ENCODE measurements at regions not wholly inside any gene's neighbourhood (a gene's known extent, or its start where the extent isn't known, plus 50 kb on each side); places are given as distances from the start of the nearest gene placed in this dataset.

DNA sequence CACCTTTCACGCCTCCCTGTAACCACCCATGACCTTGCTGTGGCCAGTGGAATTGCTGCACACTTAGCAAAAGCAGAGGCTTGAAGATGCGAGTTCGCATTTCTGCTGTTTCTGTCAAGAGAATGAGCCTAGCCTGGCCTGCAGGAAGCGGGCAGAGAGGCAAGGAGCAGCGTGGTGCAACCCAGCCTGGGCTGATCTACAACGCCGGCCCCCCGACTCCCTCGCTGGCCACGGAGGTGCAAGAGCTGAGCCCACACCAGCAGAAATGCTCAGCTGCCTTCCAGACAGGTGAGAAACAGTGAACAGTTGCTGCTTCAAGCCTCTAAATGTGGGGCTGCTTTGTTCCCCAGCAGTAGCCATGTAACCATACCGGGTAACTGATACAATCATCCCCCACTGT is 116.4 kb downstream of the NCOR2 start:
- H3K4me3 ChIP-seq (ENCODE audit: low read depth, low read length): no peak overlapping the region
- TF ChIP-seq, protein P1, sequence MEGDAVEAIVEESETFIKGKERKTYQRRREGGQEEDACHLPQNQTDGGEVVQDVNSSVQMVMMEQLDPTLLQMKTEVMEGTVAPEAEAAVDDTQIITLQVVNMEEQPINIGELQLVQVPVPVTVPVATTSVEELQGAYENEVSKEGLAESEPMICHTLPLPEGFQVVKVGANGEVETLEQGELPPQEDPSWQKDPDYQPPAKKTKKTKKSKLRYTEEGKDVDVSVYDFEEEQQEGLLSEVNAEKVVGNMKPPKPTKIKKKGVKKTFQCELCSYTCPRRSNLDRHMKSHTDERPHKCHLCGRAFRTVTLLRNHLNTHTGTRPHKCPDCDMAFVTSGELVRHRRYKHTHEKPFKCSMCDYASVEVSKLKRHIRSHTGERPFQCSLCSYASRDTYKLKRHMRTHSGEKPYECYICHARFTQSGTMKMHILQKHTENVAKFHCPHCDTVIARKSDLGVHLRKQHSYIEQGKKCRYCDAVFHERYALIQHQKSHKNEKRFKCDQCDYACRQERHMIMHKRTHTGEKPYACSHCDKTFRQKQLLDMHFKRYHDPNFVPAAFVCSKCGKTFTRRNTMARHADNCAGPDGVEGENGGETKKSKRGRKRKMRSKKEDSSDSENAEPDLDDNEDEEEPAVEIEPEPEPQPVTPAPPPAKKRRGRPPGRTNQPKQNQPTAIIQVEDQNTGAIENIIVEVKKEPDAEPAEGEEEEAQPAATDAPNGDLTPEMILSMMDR (IDR thresholded peaks at IDR 0.05; ENCODE audit: borderline replicate concordance, insufficient read depth, low read depth, low read length): no peak

GRCh38 chr12:124450376-124450750 is 117.0 kb downstream of the NCOR2 start:
- TF ChIP-seq, protein P1 (IDR thresholded peaks at IDR 0.05; ENCODE audit: borderline replicate concordance, insufficient read depth, low read depth, low read length): no peak
- H3K4me3 ChIP-seq (ENCODE audit: low read depth, low read length): no peak overlapping the region

GRCh38 chr12:124449623-124450375 is 117.6 kb downstream of the NCOR2 start:
- TF ChIP-seq, protein P1 (IDR thresholded peaks at IDR 0.05; ENCODE audit: borderline replicate concordance, insufficient read depth, low read depth, low read length): no peak
- no peak overlapping the region for H3K4me3 ChIP-seq (ENCODE audit: low read depth, low read length)

- H3K4me3 ChIP-seq (ENCODE audit: low read depth, low read length): no peak overlapping the region
- TF ChIP-seq, protein P1 (IDR thresholded peaks at IDR 0.05; ENCODE audit: borderline replicate concordance, insufficient read depth, low read depth, low read length): no peak
These were observed 118.3 kb downstream of the NCOR2 start for GRCh38 chr12:124448955-124449622.

DNA sequence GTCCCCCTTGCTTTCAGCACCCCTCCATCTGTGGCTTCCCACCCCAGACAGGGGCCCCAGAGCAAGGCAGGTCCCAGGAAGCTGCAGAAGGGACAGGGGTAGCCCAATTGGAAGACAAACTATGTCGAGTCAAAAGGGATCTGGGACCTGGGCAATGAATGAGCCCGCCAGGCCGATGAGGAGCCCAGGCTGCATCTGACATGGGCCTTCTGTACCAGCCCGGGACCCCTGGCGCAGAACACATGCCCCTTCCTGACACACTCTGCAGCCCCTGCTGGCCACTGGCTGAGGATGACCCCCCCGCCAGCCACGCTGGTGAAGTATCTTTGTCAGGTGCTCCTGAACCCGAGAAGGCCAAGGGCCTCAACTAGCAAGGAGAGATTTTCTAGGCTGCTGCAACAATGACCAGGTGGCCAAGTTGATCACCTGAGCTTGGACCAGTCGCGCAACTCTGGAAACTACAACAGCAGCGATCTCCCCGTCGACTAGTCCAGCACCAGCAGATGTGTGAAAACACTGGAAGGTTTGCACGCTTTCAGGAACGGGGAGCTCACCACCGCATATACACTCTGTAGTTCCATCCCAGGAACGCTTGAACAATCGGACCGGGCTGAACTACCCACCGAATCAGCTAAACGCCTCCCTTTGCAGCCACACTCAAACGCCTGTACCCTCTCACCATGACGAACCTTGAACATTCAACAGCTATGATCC is 119.0 kb downstream of the NCOR2 start:
- TF ChIP-seq, protein P1 (IDR thresholded peaks at IDR 0.05; ENCODE audit: borderline replicate concordance, insufficient read depth, low read depth, low read length): no peak
- H3K4me3 ChIP-seq (ENCODE audit: low read depth, low read length): no peak overlapping the region

GRCh38 chr12:124446364-124446763 is 121.0 kb downstream of the NCOR2 start:
- no peak overlapping the region for H3K4me3 ChIP-seq (ENCODE audit: low read depth, low read length)
- TF ChIP-seq, protein P1 (IDR thresholded peaks at IDR 0.05; ENCODE audit: borderline replicate concordance, insufficient read depth, low read depth, low read length): no peak

Data from GM12875 (cell line).